Cardiac fibroblast (primary cell): ENCODE measurements at regions not wholly inside any gene's neighbourhood (a gene's known extent, or its start where the extent isn't known, plus 50 kb on each side); places are given as distances from the start of the nearest gene placed in this dataset.
"Not testable (repeated sequence)": the region's sequence is repeated elsewhere in the genome, so short reads cannot be mapped to it uniquely, and the experiment has no call there.

Experiments
- DNase-seq, 2 donors: peaks; one replicate each; pipeline versions ENCODE4 v3.0.0 to v3.0.0-alpha.2; 2010; ENCODE audit warnings: low read depth in 2 of 2
- H3K4me3 ChIP-seq, 2 donors: replicated peaks in 1 of 2; 1 replicate in 1 of 2; 2 replicates in 1 of 2; pipeline ENCODE4 v1.5.1; 2011; ENCODE audit warnings: low read depth in 2 of 2, low read length in 2 of 2, mild to moderate bottlenecking in 2 of 2, moderate library complexity in 1 of 2
- CTCF ChIP-seq: IDR thresholded peaks from one replicate; pipeline ENCODE4 v1.5.1; 2011; ENCODE audit warnings: low read depth, mild to moderate bottlenecking, low read length, inconsistent platforms

- DNase-seq: no peak
- no peak for TF ChIP-seq CTCF
Observed at GRCh38 chr1:198955085-198955484, 316.2 kb downstream of the PTPRC start.

GRCh38 chr1:198957044-198957443 lies 318.2 kb downstream of the PTPRC start:
- no peak for DNase-seq
- no peak for TF ChIP-seq CTCF
- no peak overlapping the region for H3K4me3 ChIP-seq

More at GRCh38 chr1:198955085-198955484, 316.2 kb downstream of the PTPRC start:
- no peak overlapping the region for H3K4me3 ChIP-seq

DNA sequence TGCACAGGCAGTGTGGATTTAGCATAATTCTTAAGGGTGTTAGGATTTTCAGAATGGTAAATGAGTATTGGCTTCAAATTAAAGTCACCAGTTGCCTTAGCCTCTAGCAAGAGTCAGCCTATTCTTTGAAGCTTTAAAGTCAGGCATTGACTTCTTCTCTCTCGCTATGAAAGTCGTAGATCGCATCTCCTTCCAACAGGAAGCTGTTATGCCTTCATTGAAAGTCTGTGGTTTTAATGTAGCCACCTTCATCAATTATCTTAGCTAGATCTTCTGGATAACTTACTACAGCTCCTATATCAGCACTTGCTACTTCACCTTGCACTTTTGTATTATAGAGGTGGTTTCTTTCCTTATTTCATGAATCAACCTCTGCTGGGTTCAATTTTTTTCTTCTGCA lies 320.2 kb downstream of the PTPRC start:
- TF ChIP-seq CTCF: no peak
- DNase-seq: no peak
- no peak overlapping the region for H3K4me3 ChIP-seq

GRCh38 chr1:198959676-198960075 lies 320.8 kb downstream of the PTPRC start:
- TF ChIP-seq CTCF: no peak
- no peak for DNase-seq
- no peak overlapping the region for H3K4me3 ChIP-seq

DNA sequence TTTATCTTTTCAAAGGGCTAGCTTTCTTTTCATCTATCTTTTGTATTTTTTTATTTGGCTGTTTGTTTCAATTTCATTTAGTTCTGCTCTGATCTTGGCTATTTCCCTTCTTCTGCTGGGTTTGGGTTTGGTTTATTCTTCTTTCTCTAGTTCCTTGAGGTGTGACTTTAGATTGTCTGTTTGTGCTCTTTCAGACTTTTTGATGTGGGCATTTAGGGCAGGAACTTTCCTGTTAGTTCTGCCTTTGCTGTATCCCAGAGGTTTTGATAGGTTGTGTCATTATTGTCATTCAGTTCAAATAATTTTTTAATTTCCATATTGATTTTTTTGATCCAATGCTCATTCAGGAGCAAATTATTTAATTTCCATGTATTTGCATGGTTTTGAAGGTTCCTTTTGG lies 325.0 kb downstream of the PTPRC start:
- DNase-seq, H3K4me3 ChIP-seq: not testable (repeated sequence)

GRCh38 chr1:198966519-198966918 lies 327.7 kb downstream of the PTPRC start:
- TF ChIP-seq CTCF: no peak
- DNase-seq: no peak
- H3K4me3 ChIP-seq: no peak overlapping the region

- no peak for TF ChIP-seq CTCF
- no peak overlapping the region for H3K4me3 ChIP-seq
- peak in 1 of 2 donors; percentile 3 for DNase-seq
Observed at GRCh38 chr1:198967566-198967965, 328.7 kb downstream of the PTPRC start.
